ENCODE measurements at regions not wholly inside any gene's neighbourhood (a gene's known extent, or its start where the extent isn't known, plus 50 kb on each side); places are given as distances from the start of the nearest gene placed in this dataset.

GRCh38 chr2:173606619-173607248 is 252.1 kb downstream of the CDCA7 start:
- no peak overlapping the region for H3K4me3 Mint-ChIP-seq

GRCh38 chr2:173607606-173608311 is 253.1 kb downstream of the CDCA7 start:
- CTCF ChIA-PET, result no interaction called here
- H3K4me3 Mint-ChIP-seq, result no peak overlapping the region
- peaks cover 2% of the 10 kb centered on the region for H3K9me3 Mint-ChIP-seq
- no peaks in the 10 kb centered on the region for H3K4me1 Mint-ChIP-seq
- no peaks in the 10 kb centered on the region for H3K36me3 Mint-ChIP-seq
- no peak for DNase-seq
- peaks cover 5% of the 10 kb centered on the region for H3K27me3 Mint-ChIP-seq
- no peak overlapping the region for H3K27ac Mint-ChIP-seq

More at GRCh38 chr2:173606619-173607248, 252.1 kb downstream of the CDCA7 start:
- Mint-ChIP-seq H3K9me3 (peaks cover 2% of the 10 kb centered on the region), H3K27ac (no peak overlapping the region), H3K36me3 (no peaks in the 10 kb centered on the region), H3K4me1 (no peaks in the 10 kb centered on the region), H3K27me3 (peaks cover 5% of the 10 kb centered on the region)
- no peak for DNase-seq
- CTCF ChIA-PET, result no interaction called here

- no peaks in the 10 kb centered on the region for H3K9me3 Mint-ChIP-seq
- no peak overlapping the region for H3K27ac Mint-ChIP-seq
- H3K4me3 Mint-ChIP-seq, result no peak overlapping the region
- no peaks in the 10 kb centered on the region for H3K36me3 Mint-ChIP-seq
- CTCF ChIA-PET, result no interaction called here
- H3K4me1 Mint-ChIP-seq, result no peaks in the 10 kb centered on the region
- no peak for DNase-seq
- H3K27me3 Mint-ChIP-seq, result peaks cover 8% of the 10 kb centered on the region
Observed at GRCh38 chr2:173611121-173611520, 256.4 kb downstream of the CDCA7 start.

- H3K9me3 Mint-ChIP-seq, result no peaks in the 10 kb centered on the region
- no peaks in the 10 kb centered on the region for H3K4me1 Mint-ChIP-seq
- no peak overlapping the region for H3K4me3 Mint-ChIP-seq
- CTCF ChIA-PET, result no interaction called here
- H3K27ac Mint-ChIP-seq, result no peak overlapping the region
- DNase-seq, result no peak
- H3K36me3 Mint-ChIP-seq, result no peaks in the 10 kb centered on the region
- peaks cover 8% of the 10 kb centered on the region for H3K27me3 Mint-ChIP-seq
Observed at GRCh38 chr2:173612354-173612753, 257.7 kb downstream of the CDCA7 start.

GRCh38 chr2:173613386-173613785 is 258.7 kb downstream of the CDCA7 start:
- H3K9me3 Mint-ChIP-seq, result no peaks in the 10 kb centered on the region
- H3K4me3 Mint-ChIP-seq, result no peak overlapping the region
- H3K36me3 Mint-ChIP-seq, result no peaks in the 10 kb centered on the region
- no peak for DNase-seq
- no peaks in the 10 kb centered on the region for H3K4me1 Mint-ChIP-seq
- peaks cover 6% of the 10 kb centered on the region for H3K27me3 Mint-ChIP-seq
- no peak overlapping the region for H3K27ac Mint-ChIP-seq
- CTCF ChIA-PET, result interaction anchor here (1.0 kb wide), 1 partner anchor 211 kb away, joined by 3 read pairs; no protein-coding TSS in a partner anchor

GRCh38 chr2:173614265-173614930 is 259.7 kb downstream of the CDCA7 start:
- H3K36me3 Mint-ChIP-seq, result no peaks in the 10 kb centered on the region
- H3K27me3 Mint-ChIP-seq, result peaks cover 3% of the 10 kb centered on the region
- H3K9me3 Mint-ChIP-seq, result no peaks in the 10 kb centered on the region
- DNase-seq, result no peak
- H3K27ac Mint-ChIP-seq, result no peak overlapping the region
- CTCF ChIA-PET, result interaction anchor here (1.0 kb wide), 1 partner anchor 212 kb away, joined by 3 read pairs; no protein-coding TSS in a partner anchor
- no peak overlapping the region for H3K4me3 Mint-ChIP-seq
- H3K4me1 Mint-ChIP-seq, result no peaks in the 10 kb centered on the region

GRCh38 chr2:173623438-173624319 is 269.0 kb downstream of the CDCA7 start:
- H3K27me3 Mint-ChIP-seq, result peaks cover 4% of the 10 kb centered on the region
- H3K9me3 Mint-ChIP-seq, result no peaks in the 10 kb centered on the region
- no peaks in the 10 kb centered on the region for H3K4me1 Mint-ChIP-seq
- H3K27ac Mint-ChIP-seq, result no peak overlapping the region
- no peak for DNase-seq
- no peak overlapping the region for H3K4me3 Mint-ChIP-seq
- CTCF ChIA-PET, result interaction anchor here (0.5 kb wide), 1 partner anchor 33 kb away, joined by 3 read pairs; no protein-coding TSS in a partner anchor
- no peaks in the 10 kb centered on the region for H3K36me3 Mint-ChIP-seq

- H3K36me3 Mint-ChIP-seq, result no peaks in the 10 kb centered on the region
- H3K9me3 Mint-ChIP-seq, result no peaks in the 10 kb centered on the region
- no peak overlapping the region for H3K4me3 Mint-ChIP-seq
- CTCF ChIA-PET, result no interaction called here
- no peak overlapping the region for H3K27ac Mint-ChIP-seq
- peaks cover 7% of the 10 kb centered on the region for H3K27me3 Mint-ChIP-seq
- H3K4me1 Mint-ChIP-seq, result no peaks in the 10 kb centered on the region
- DNase-seq, result no peak
Observed at GRCh38 chr2:173625315-173625714, 270.6 kb downstream of the CDCA7 start.

GRCh38 chr2:173629076-173629475 is 274.4 kb downstream of the CDCA7 start:
- no peak for DNase-seq
- Mint-ChIP-seq H3K9me3 (no peaks in the 10 kb centered on the region), H3K4me3 (no peak overlapping the region), H3K27ac (no peak overlapping the region), H3K36me3 (no peaks in the 10 kb centered on the region), H3K27me3 (peaks cover 7% of the 10 kb centered on the region), H3K4me1 (no peaks in the 10 kb centered on the region)
- CTCF ChIA-PET, result no interaction called here

GRCh38 chr2:173630425-173631126 is 275.9 kb downstream of the CDCA7 start:
- Mint-ChIP-seq H3K9me3 (no peaks in the 10 kb centered on the region), H3K27me3 (peaks cover 7% of the 10 kb centered on the region), H3K36me3 (no peaks in the 10 kb centered on the region), H3K4me3 (no peak overlapping the region), H3K4me1 (no peaks in the 10 kb centered on the region), H3K27ac (no peak overlapping the region)
- no peak for DNase-seq
- CTCF ChIA-PET, result no interaction called here

GRCh38 chr2:173631127-173631460 is 276.4 kb downstream of the CDCA7 start:
- H3K27me3 Mint-ChIP-seq, result peaks cover 7% of the 10 kb centered on the region
- no peaks in the 10 kb centered on the region for H3K9me3 Mint-ChIP-seq
- DNase-seq, result no peak
- H3K27ac Mint-ChIP-seq, result no peak overlapping the region
- no peaks in the 10 kb centered on the region for H3K4me1 Mint-ChIP-seq
- CTCF ChIA-PET, result no interaction called here
- H3K4me3 Mint-ChIP-seq, result no peak overlapping the region
- no peaks in the 10 kb centered on the region for H3K36me3 Mint-ChIP-seq

- CTCF ChIA-PET, result no interaction called here
- no peaks in the 10 kb centered on the region for H3K4me1 Mint-ChIP-seq
- DNase-seq, result no peak
- H3K27ac Mint-ChIP-seq, result no peak overlapping the region
- no peaks in the 10 kb centered on the region for H3K36me3 Mint-ChIP-seq
- peaks cover 8% of the 10 kb centered on the region for H3K27me3 Mint-ChIP-seq
- no peaks in the 10 kb centered on the region for H3K9me3 Mint-ChIP-seq
- no peak overlapping the region for H3K4me3 Mint-ChIP-seq
Observed at GRCh38 chr2:173644146-173644545, 289.5 kb downstream of the CDCA7 start.

GRCh38 chr2:173647681-173648311 is 293.1 kb downstream of the CDCA7 start:
- H3K27ac Mint-ChIP-seq, result no peak overlapping the region
- H3K9me3 Mint-ChIP-seq, result no peaks in the 10 kb centered on the region
- H3K4me1 Mint-ChIP-seq, result no peaks in the 10 kb centered on the region
- no peaks in the 10 kb centered on the region for H3K36me3 Mint-ChIP-seq
- no peak for DNase-seq
- peaks cover 13% of the 10 kb centered on the region for H3K27me3 Mint-ChIP-seq
- H3K4me3 Mint-ChIP-seq, result no peak overlapping the region
- CTCF ChIA-PET, result no interaction called here
